HG02588 (cell line): ENCODE measurements at regions not wholly inside any gene's neighbourhood (a gene's known extent, or its start where the extent isn't known, plus 50 kb on each side); places are given as distances from the start of the nearest gene placed in this dataset.

Experiments used
- ATAC-seq: cut with Tn5 transposase; IDR thresholded peaks from one replicate; pipeline ENCODE4 v1.9.1; 2021; ENCODE audit warnings: mild to moderate bottlenecking, moderate library complexity; ENCODE audit not compliant: unreplicated experiment

DNA sequence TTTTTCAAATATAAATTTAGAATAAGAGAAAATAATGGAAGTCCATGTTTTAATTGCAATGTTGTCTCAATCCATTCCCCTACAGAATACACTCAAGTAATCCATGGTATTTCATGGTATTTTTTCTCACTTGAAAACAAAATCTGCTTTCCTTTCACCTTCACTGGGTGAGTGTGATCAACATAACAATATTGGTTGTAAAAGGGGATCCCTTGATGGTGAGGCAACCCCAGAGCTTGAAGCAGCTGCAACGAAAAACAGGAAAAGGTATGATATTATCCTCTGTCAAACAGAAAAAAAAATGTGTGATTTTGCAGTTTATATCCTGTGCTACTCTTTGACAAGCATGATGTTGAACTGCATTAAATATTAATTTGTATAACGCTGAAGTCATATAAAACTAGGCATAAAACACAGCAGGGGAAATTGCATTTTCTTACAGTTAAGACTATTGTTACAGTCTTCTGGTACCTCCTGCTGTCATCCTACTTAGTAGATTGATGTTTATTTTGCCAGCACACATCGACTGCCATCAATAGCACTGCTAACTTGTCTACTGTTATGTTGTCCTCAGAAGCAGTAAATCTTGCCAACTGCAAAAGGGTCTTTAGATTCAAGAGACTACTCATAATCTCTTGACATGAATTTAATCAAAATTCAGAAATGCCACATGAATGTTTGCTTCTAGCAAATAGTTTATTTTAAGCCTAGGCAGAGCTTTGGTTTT, 373.1 kb upstream of the MIR17HG start:
- ATAC-seq = no peak

DNA sequence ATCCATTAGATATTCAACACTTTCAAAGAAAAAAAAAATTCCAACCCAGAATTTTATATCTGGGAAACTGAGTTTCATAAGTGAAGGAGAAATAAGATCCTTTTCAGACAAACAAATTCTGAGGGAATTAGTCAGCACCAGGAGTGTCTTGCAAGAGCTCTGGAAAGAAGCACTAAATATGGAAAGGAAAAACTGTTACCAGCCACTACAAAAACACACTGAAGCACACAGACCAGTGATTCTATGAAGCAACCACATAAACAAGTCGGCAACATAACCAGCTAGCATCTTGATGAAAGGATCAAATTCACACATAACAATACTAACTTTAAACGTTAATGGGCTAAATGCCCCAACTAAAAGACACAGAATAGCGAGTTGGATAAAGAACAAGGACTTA, 368.4 kb upstream of the MIR17HG start:
- ATAC-seq = no peak

GRCh38 chr13:90984756-90985155, 362.7 kb upstream of the MIR17HG start:
- no peak for ATAC-seq

DNA sequence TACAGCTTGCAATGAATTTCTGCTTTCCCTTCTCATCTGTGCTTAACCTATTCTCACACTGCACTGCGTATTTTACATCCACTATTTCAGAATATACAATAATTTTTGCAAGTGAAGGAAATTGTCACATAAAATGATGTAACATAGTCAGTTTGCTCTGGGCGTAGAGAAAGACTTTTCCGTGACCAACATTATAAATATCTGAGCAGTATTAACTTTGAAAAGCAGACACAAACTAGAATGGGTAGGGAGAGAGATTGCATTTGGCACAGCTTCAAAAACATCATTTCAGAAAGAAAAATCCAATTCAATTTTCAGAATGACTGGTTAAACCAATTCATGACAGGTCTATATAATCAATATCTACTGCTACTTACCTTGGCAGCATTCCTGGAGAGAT, 352.5 kb upstream of the MIR17HG start:
- ATAC-seq = no peak

GRCh38 chr13:90995614-90996013, 351.9 kb upstream of the MIR17HG start:
- no peak for ATAC-seq

GRCh38 chr13:90997951-90998350, 349.5 kb upstream of the MIR17HG start:
- ATAC-seq = no peak

- ATAC-seq = no peak
Measured at GRCh38 chr13:90999401-90999800, 348.1 kb upstream of the MIR17HG start.

- ATAC-seq = no peak
Measured at GRCh38 chr13:91001371-91001770, 346.1 kb upstream of the MIR17HG start.

DNA sequence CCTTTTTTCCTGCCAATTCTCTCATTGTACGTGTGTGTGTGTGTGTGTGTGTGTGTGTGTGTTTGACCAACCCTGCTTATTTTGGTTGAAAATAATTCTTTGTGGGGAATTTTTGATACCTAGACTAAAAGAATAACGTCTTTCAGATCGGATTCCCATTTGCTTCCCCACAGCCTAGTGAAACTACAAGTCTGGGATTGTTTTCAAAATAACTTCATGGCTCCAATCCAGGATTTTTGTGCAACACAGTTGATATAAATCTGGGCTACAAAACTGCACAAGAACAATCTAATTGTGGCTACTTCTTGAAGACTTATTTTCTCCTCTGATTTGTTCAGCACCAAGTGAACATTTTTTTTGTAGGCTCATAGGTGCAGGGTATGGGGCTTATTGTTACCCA, 332.8 kb upstream of the MIR17HG start:
- ATAC-seq = no peak

GRCh38 chr13:91017031-91017668, 330.3 kb upstream of the MIR17HG start:
- peak; percentile 99 for ATAC-seq

GRCh38 chr13:91017669-91018053, 329.8 kb upstream of the MIR17HG start:
- no peak for ATAC-seq

- no peak for ATAC-seq
Measured at GRCh38 chr13:91020461-91021034, 326.9 kb upstream of the MIR17HG start.

GRCh38 chr13:91024157-91024792, 323.2 kb upstream of the MIR17HG start:
- ATAC-seq = no peak

DNA sequence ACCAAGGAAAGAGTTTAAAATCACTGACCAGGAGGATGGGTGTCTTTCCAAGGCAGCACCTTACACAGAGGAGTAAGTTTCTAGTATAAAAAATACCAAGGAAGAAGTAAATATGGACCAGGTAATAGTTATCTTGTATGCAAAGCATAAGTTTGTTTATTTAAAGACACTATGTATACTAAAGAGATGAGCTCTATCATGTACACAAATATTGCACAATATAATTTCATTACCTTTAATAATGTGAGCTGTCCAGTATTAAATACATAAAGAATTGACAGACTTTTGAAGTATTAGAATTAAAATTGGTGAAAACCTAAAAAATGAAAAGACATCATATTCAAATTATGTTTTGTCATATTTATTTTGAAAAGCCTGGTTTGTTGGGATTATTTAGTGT, 322.0 kb upstream of the MIR17HG start:
- no peak for ATAC-seq

- no peak for ATAC-seq
Measured at GRCh38 chr13:91031508-91031907, 316.0 kb upstream of the MIR17HG start.

GRCh38 chr13:91032104-91032503, 315.4 kb upstream of the MIR17HG start:
- no peak for ATAC-seq

- no peak for ATAC-seq
Measured at GRCh38 chr13:91036886-91037285, 310.6 kb upstream of the MIR17HG start.

- no peak for ATAC-seq
Measured at GRCh38 chr13:91042870-91043269, 304.6 kb upstream of the MIR17HG start.

DNA sequence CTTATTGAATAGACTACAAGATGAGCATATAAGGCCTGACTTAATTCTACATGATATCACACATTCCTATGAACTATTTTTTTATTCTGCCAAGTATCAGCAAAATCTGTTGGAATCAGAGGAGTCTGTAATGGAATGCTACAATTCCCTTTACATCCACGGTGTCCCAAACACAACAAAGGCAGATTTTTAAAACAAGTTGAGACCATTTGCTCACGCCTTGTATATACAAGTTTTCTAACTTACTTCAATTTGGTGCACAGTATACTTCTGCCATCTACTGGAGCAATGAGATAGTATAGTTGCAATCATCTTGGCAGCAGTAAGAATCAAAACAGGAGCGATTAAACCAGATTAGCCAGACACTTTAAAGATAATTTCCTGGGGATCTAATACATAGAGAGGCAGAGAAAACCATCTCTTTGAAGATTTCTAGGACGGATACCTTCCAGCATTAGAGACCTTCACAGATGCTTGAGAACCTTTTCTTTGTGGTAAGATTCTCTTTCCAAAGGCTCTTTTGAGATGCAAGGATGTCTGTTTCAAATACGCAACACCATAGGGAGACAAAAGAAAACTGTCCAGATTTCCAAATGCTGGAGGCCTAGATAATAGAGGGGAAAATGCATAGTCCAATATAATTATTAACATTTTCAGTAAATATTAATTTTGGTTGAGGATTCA, 302.0 kb upstream of the MIR17HG start:
- no peak for ATAC-seq

DNA sequence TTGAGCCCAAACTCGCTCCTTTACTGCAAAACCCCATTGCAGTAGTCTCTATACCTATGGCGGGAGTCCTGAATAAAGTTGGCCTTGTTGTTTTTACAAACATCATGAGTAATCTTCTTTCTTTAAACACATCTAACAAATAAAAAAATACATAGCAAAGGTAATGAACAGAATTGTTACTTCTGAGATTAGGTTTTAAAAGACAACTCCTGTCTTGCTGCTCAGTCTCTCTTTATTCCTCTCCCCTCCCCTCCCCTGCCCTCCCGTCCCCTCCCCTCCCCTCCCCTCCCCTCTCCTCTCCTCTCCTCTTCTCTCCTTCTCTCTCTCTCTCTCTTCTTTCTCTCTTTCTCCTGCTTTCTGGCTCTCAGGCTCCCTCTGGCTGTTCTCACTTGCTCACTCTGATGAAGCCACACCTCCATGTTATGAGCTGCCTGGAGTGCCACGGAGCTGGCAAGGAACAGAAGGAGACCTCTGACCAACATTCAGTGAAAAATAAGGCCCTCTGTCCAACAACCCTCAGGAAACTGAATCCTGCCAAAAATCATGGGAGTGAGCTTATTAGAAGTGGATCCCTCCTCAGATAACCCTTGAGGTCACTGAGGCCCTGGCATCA, 300.7 kb upstream of the MIR17HG start:
- ATAC-seq = no peak

DNA sequence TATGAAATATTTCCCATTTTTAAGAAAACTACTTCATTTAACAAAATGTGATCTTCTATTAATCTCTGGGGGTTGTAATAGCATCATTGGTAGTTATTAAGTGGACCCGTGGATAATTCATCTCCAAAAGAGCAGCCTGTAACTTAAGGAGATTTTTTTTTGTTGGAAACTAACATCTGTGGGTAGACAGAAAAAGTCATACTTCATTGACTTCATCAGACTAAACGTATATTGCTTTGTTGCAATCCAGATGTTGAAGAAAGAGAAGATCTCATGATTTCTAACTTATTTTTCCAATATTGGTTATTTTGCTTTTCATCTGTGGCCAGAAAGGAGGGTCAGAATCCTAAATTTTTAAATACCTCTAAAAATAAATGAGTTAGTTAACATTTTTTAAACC, 296.5 kb upstream of the MIR17HG start:
- ATAC-seq = no peak
